D341Med (cell line): ENCODE measurements at regions not wholly inside any gene's neighbourhood (a gene's known extent, or its start where the extent isn't known, plus 50 kb on each side); places are given as distances from the start of the nearest gene placed in this dataset.

ENCODE experiments used
- DNase-seq: peaks from one replicate; pipeline ENCODE4 v3.0.0; 2012; ENCODE audit warnings: low spot score

GRCh38 chr10:111988646-111989045 is 194.9 kb downstream of the GPAM start:
- DNase-seq = no peak

GRCh38 chr10:111989136-111989911 is 194.2 kb downstream of the GPAM start:
- DNase-seq = no peak

GRCh38 chr10:111990734-111991133 is 192.8 kb downstream of the GPAM start:
- DNase-seq = peak; percentile 15

- DNase-seq = no peak
Observed at GRCh38 chr10:111993321-111993720, 190.2 kb downstream of the GPAM start.

- no peak for DNase-seq
Observed at GRCh38 chr10:111993872-111994426, 189.6 kb downstream of the GPAM start.

GRCh38 chr10:111996103-111996502 is 187.5 kb downstream of the GPAM start:
- DNase-seq = no peak

- DNase-seq = no peak
Observed at GRCh38 chr10:111998728-111999127, 184.8 kb downstream of the GPAM start.

- DNase-seq = no peak
Observed at GRCh38 chr10:111999205-111999914, 184.2 kb downstream of the GPAM start.

- no peak for DNase-seq
Observed at GRCh38 chr10:111999915-112000302, 183.7 kb downstream of the GPAM start.

- no peak for DNase-seq
Observed at GRCh38 chr10:112000466-112000865, 183.1 kb downstream of the GPAM start.

GRCh38 chr10:112002206-112002605 is 181.4 kb downstream of the GPAM start:
- DNase-seq = no peak

- DNase-seq = no peak
Observed at GRCh38 chr10:112004075-112004474, 179.5 kb downstream of the GPAM start.

GRCh38 chr10:112005044-112005443 is 178.5 kb downstream of the GPAM start:
- DNase-seq = no peak

GRCh38 chr10:112006407-112006806 is 177.2 kb downstream of the GPAM start:
- no peak for DNase-seq

- no peak for DNase-seq
Observed at GRCh38 chr10:112006831-112007230, 176.7 kb downstream of the GPAM start.

GRCh38 chr10:112022196-112022595 is 161.4 kb downstream of the GPAM start:
- DNase-seq = no peak

- DNase-seq = no peak
Observed at GRCh38 chr10:112024079-112024478, 159.5 kb downstream of the GPAM start.

- no peak for DNase-seq
Observed at GRCh38 chr10:112025228-112025627, 158.3 kb downstream of the GPAM start.

- DNase-seq = no peak
Observed at GRCh38 chr10:112026438-112026837, 157.1 kb downstream of the GPAM start.

GRCh38 chr10:112027731-112028280 is 155.8 kb downstream of the GPAM start:
- DNase-seq = no peak

GRCh38 chr10:112030431-112030830 is 153.1 kb downstream of the GPAM start:
- DNase-seq = no peak

GRCh38 chr10:112039823-112040222 is 143.7 kb downstream of the GPAM start:
- DNase-seq = no peak

GRCh38 chr10:112040696-112041095 is 142.9 kb downstream of the GPAM start:
- DNase-seq = no peak
